DOHH2 (cell line): ENCODE measurements at regions not wholly inside any gene's neighbourhood (a gene's known extent, or its start where the extent isn't known, plus 50 kb on each side); places are given as distances from the start of the nearest gene placed in this dataset.

Experiments used
- CTCF ChIP-seq: fragments of 200-600 bp; sonication (generic); IDR thresholded peaks from one replicate; pipeline ENCODE4 v1.5.1; 2014; ENCODE audit warnings: antibody characterized with exemption, mild to moderate bottlenecking, low read depth, low read length; ENCODE audit not compliant: poor library complexity, severe bottlenecking
- EZH2phosphoT487 ChIP-seq: fragments of 200-600 bp; sonication (generic); IDR thresholded peaks from 2 replicates; pipeline ENCODE4 v1.6.1; 2017; ENCODE audit warnings: borderline replicate concordance, mild to moderate bottlenecking, antibody characterized with exemption, low read length, moderate library complexity, mixed read lengths

GRCh38 chr14:83128783-83129182 is 1595.1 kb upstream of the SEL1L start:
- no peak for TF ChIP-seq CTCF
- TF ChIP-seq EZH2phosphoT487: no peak
